ENCODE measurements at regions not wholly inside any gene's neighbourhood (a gene's known extent, or its start where the extent isn't known, plus 50 kb on each side); places are given as distances from the start of the nearest gene placed in this dataset.

GRCh38 chr22:27435844-27436576, 365.5 kb downstream of the MN1 start:
- no peak for DNase-seq

GRCh38 chr22:27436591-27436990, 365.0 kb downstream of the MN1 start:
- DNase-seq, result no peak

GRCh38 chr22:27437570-27437969, 364.0 kb downstream of the MN1 start:
- no peak for DNase-seq

- no peak for DNase-seq
Observed at GRCh38 chr22:27438271-27438980, 363.1 kb downstream of the MN1 start.

- DNase-seq, result no peak
Observed at GRCh38 chr22:27439131-27439530, 362.4 kb downstream of the MN1 start.

- no peak for DNase-seq
Observed at GRCh38 chr22:27440304-27440865, 361.2 kb downstream of the MN1 start.

GRCh38 chr22:27441706-27442475, 359.7 kb downstream of the MN1 start:
- no peak for DNase-seq

- no peak for DNase-seq
Observed at GRCh38 chr22:27443306-27443705, 358.2 kb downstream of the MN1 start.

- no peak for DNase-seq
Observed at GRCh38 chr22:27445881-27446280, 355.7 kb downstream of the MN1 start.

- no peak for DNase-seq
Observed at GRCh38 chr22:27447289-27447688, 354.3 kb downstream of the MN1 start.

GRCh38 chr22:27450448-27450847, 351.1 kb downstream of the MN1 start:
- DNase-seq, result no peak

GRCh38 chr22:27452245-27452644, 349.3 kb downstream of the MN1 start:
- no peak for DNase-seq

- DNase-seq, result no peak
Observed at GRCh38 chr22:27452922-27453321, 348.6 kb downstream of the MN1 start.

- DNase-seq, result no peak
Observed at GRCh38 chr22:27453725-27454124, 347.8 kb downstream of the MN1 start.

- DNase-seq, result no peak
Observed at GRCh38 chr22:27454807-27455450, 346.6 kb downstream of the MN1 start.

GRCh38 chr22:27455526-27455925, 346.0 kb downstream of the MN1 start:
- no peak for DNase-seq

GRCh38 chr22:27456696-27457503, 344.7 kb downstream of the MN1 start:
- no peak for DNase-seq

GRCh38 chr22:27459999-27460398, 341.6 kb downstream of the MN1 start:
- DNase-seq, result no peak

GRCh38 chr22:27460591-27461347, 340.8 kb downstream of the MN1 start:
- DNase-seq, result no peak

- DNase-seq, result no peak
Observed at GRCh38 chr22:27461470-27461869, 340.1 kb downstream of the MN1 start.

GRCh38 chr22:27462190-27462589, 339.4 kb downstream of the MN1 start:
- no peak for DNase-seq
